ENCODE measurements at regions not wholly inside any gene's neighbourhood (a gene's known extent, or its start where the extent isn't known, plus 50 kb on each side); places are given as distances from the start of the nearest gene placed in this dataset.

DNA sequence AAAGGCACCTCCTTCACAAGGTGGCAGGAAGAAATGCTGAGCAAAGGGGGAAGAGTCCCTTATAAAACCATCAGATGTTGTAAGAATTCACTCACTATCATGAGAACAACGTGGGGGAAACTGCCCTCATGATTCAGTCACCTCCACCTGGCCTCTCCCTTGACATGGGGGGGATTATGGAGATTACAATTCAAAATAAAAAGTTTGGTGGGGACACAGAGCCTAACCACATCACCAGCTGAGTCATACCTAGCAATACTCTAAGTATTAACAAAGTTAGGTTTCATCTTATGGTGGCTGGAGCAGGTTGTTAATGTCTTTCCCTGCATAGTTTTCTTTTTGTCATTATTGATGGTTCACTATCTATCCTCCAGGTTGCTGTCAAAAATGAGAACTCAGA, 113.2 kb upstream of the PPFIA2 start:
- intact Hi-C loops (cut with DNase I), result no loop called here
- WGBS, 4 donors, result 38 to 71% (median 49%) methylated on average over 1 of the region's 1 CpG
- H3K4me1 ChIP-seq (replicated peaks in 1 of 2), result no peaks in the 10 kb centered on the region

DNA sequence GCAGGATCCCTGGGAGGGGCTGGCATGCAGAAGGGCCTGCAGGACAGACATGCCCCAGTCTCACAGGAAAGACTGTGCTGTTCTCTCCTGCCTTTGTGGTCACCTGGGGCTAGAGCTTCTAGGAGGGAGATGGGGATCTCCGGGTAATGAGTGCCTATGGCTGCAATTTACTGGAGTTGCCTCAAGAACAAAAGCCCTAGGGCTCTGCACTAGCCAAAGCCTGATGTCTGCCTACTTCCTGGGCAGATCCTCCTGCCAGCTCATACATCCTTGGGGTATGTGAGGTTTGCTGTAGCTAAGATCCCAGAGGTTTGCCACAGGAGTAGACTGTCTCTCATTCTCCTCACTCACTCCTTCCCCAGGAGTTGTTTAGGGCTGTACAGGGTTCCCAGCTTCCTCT, 106.9 kb upstream of the PPFIA2 start:
- Histone ChIP-seq H3K4me3 (no peak overlapping the region), H3K4me1 (replicated peaks in 1 of 2) (no peaks in the 10 kb centered on the region), H3K27me3 (no peaks in the 10 kb centered on the region), H3K36me3 (replicated peaks in 1 of 2) (no peaks in the 10 kb centered on the region), H3K27ac (no peak overlapping the region), H3K9me3 (replicated peaks in 1 of 3) (no peaks in the 10 kb centered on the region)
- intact Hi-C loops (cut with DNase I), result no loop called here
- WGBS, 4 donors, result 75 to 100% (median 78%) methylated on average over 1 of the region's 1 CpG; no CpG with 5 or more reads in 1 of the 4 donors
- TF ChIP-seq POLR2A (IDR thresholded peaks at IDR 0.05), result no peak
- no peak for TF ChIP-seq CTCF (IDR thresholded peaks at IDR 0.05)
- no peak for DNase-seq

More for the DNA sequence above, 113.2 kb upstream of the PPFIA2 start:
- no peaks in the 10 kb centered on the region for H3K9me3 ChIP-seq (replicated peaks in 1 of 3)
- TF ChIP-seq POLR2A (IDR thresholded peaks at IDR 0.05) (no peak), CTCF (IDR thresholded peaks at IDR 0.05) (no peak)
- DNase-seq, result no peak
- H3K36me3 ChIP-seq (replicated peaks in 1 of 2), result no peaks in the 10 kb centered on the region
- H3K27ac ChIP-seq, result no peak overlapping the region
- H3K27me3 ChIP-seq, result no peaks in the 10 kb centered on the region
- H3K4me3 ChIP-seq, result no peak overlapping the region

GRCh38 chr12:81863406-81863805, 104.3 kb upstream of the PPFIA2 start:
- intact Hi-C loops (cut with DNase I), result no loop called here
- DNase-seq, result no peak
- whole genome bisulfite sequencing, 4 donors, result 36 to 48% (median 45%) methylated on average over 1 of the region's 1 CpG
- no peaks in the 10 kb centered on the region for H3K36me3 ChIP-seq (replicated peaks in 1 of 2)
- no peaks in the 10 kb centered on the region for H3K27me3 ChIP-seq
- no peaks in the 10 kb centered on the region for H3K4me1 ChIP-seq (replicated peaks in 1 of 2)
- TF ChIP-seq CTCF (IDR thresholded peaks at IDR 0.05) (no peak), POLR2A (IDR thresholded peaks at IDR 0.05) (no peak)
- H3K9me3 ChIP-seq (replicated peaks in 1 of 3), result no peaks in the 10 kb centered on the region
- H3K4me3 ChIP-seq, result no peak overlapping the region
- no peak overlapping the region for H3K27ac ChIP-seq

GRCh38 chr12:81859521-81859920, 100.4 kb upstream of the PPFIA2 start:
- H3K9me3 ChIP-seq (replicated peaks in 1 of 3), result no peaks in the 10 kb centered on the region
- H3K4me1 ChIP-seq (replicated peaks in 1 of 2), result no peaks in the 10 kb centered on the region
- WGBS, 4 donors, result 39 to 50% (median 47%) methylated on average over 3 of the region's 3 CpGs
- DNase-seq, result no peak
- H3K4me3 ChIP-seq, result no peak overlapping the region
- no peak overlapping the region for H3K27ac ChIP-seq
- intact Hi-C loops (cut with DNase I), result no loop called here
- no peak for TF ChIP-seq CTCF (IDR thresholded peaks at IDR 0.05)
- TF ChIP-seq POLR2A (IDR thresholded peaks at IDR 0.05), result no peak
- H3K27me3 ChIP-seq, result no peaks in the 10 kb centered on the region
- no peaks in the 10 kb centered on the region for H3K36me3 ChIP-seq (replicated peaks in 1 of 2)

All from adrenal gland (tissue), 9 donors.